ENCODE measurements at regions not wholly inside any gene's neighbourhood (a gene's known extent, or its start where the extent isn't known, plus 50 kb on each side); places are given as distances from the start of the nearest gene placed in this dataset.

DNA sequence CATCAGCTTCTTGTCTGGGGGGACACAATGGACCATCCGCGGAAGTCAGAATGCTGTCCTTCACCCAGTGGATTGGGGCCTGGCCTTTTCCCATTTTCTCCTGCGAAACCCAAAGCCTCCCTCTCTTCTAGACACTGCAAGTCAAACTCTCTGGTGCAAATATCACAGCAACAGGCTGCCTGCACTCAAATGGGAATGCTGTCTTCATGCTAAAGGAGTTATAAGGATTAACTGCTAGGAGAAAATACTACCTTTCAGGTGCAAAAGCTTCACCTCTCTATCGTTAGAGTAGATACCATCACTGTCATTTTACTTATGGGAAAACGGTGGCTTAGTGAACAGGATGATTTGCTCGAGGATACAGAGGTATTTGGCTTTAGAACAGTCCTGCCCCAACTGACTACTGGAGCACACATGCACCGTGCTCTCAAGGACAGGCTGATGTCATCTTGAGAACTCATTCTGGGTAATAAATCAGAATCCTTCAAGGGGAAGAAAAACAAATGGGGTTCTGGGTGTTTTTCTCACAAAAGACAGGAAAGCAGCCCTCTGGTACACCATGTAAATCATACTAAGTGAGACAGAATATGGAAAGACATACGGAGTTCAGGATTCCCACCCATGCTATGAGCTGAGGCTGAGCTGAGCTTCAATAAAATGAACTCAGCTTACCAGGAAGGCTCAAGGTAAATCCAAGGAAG is 100.9 kb downstream of the SAMD9 start:
- no peak for DNase-seq (ENCODE audit: low read depth in 1 of 2, low spot score in 1 of 2)

- no peak for DNase-seq (ENCODE audit: low read depth in 1 of 2, low spot score in 1 of 2)
Observed at GRCh38 chr7:93015779-93016481, 101.8 kb downstream of the SAMD9 start.

GRCh38 chr7:93015101-93015778 is 102.5 kb downstream of the SAMD9 start:
- no peak for DNase-seq (ENCODE audit: low read depth in 1 of 2, low spot score in 1 of 2)

DNA sequence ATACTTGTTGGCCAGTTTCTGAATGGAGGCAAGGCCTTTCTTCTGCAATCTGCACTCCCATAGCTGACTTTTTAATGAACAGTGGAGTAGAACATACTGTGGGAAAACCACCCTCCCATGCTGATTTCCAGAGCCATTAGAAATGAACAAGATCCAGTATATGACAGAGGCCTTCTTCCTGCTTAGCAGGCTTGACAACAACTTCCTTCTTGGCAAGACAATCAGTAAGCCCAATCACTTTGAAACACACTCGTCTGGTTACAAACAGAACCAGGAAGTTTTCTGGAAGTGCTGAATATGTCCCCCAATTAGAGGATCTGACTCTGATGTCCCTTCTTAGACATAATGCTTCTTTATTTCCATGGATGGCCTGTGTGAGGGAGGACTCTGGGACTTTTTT is 103.4 kb downstream of the SAMD9 start:
- no peak for DNase-seq (ENCODE audit: low read depth in 1 of 2, low spot score in 1 of 2)

DNA sequence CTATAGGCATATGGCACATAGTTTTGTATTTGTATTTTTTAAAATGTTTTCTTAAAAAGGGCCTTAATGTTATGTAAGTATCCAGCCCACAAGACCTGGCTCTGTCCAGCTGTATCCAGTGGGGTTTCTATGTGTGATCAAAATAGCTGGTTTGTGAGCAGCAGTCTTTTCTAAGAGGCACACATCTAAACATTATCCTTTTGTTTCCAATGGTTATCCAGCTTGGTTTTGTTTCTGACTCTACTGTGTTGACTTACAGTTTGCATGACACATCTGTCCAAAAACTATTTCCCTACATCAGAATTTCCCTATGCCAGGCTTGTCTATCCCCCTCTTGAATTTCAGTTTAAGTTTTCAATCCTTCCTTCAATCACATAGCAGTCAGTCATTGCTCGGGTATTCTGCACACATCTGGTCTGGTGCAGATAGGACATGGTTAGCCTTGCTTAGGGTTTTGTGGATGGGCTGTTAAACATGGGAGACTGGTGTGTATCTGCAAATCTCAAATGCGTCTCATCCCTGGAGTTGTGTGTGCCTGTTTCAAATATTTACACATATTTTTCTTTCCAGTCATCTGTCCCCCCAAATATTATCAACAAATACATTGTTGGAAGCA is 104.2 kb downstream of the SAMD9 start:
- no peak for DNase-seq (ENCODE audit: low read depth in 1 of 2, low spot score in 1 of 2)

DNA sequence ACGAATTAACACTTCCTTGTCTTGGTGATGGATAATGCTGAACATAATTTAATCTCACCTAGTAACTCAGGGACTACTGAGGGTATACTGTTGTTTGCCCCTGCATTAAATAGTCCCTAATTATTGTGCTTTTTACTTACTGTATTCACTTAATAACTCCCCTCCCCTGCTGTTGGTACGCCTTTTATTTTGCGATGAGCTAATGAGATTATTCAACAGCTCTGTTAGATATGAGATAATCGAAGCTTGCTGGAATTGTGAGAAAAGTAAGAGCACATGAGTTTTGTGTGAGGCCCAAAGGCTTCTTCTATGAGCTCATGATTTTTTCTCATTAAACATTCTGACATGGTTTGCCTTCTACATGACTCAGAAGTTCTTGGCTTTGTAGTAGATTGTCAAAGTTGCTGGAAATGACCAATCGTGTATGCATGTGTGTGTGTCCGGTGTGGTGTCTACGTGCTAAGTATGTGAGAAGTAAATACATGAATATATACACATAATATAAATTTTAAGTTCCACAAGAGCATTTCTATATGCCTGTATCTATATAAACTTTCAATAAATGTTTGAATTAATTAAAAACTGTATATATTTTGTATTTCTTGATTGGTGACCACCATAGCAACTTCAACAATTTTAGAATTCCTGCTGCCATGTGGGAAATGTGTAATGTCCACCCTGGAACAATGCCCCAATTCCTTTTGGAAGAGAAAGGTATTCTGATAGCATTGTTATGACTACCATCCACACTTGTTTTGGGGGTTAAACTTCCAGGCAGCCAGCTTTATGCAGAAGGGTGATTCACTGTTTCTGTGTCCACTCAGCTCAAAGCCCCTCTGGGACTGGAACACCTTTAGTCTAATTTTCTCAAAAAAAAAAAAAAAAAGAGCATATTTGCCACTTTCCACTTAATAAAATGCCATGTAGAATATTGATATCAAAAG is 106.2 kb downstream of the SAMD9 start:
- DNase-seq (ENCODE audit: low read depth in 1 of 2, low spot score in 1 of 2) = no peak

GRCh38 chr7:93008833-93009232 is 108.9 kb downstream of the SAMD9 start:
- DNase-seq (ENCODE audit: low read depth in 1 of 2, low spot score in 1 of 2) = no peak

DNA sequence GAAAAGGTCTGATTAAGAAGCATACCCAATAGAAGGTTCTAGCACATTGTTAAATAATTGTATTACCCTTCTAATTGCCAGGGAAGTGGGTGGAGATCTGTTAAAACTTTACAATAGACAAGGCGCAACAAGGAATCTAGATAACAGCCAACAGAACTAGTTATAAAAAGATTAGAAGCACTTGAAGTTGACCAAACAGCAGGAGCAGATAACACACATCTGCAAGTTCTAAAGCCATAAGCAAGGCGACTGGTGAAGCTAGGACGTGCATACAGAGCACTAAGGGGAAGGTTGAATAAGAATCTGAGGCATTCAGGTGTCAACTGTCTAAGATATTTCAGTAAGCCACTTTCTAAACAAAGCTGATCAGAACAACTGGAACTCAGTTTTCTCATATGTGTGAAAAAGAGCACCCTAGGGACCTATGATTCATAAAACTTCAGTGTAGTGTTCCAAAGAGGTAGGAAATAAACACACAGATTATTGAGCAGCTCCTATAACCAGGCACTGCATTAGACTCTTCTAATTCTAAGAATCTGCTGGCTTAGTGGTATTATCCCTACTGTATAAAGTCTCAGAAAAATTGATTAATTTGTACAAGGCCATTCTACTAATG is 111.2 kb downstream of the SAMD9 start:
- DNase-seq (ENCODE audit: low read depth in 1 of 2, low spot score in 1 of 2) = no peak

GRCh38 chr7:93004906-93005305 is 112.9 kb downstream of the SAMD9 start:
- no peak for DNase-seq (ENCODE audit: low read depth in 1 of 2, low spot score in 1 of 2)

DNA sequence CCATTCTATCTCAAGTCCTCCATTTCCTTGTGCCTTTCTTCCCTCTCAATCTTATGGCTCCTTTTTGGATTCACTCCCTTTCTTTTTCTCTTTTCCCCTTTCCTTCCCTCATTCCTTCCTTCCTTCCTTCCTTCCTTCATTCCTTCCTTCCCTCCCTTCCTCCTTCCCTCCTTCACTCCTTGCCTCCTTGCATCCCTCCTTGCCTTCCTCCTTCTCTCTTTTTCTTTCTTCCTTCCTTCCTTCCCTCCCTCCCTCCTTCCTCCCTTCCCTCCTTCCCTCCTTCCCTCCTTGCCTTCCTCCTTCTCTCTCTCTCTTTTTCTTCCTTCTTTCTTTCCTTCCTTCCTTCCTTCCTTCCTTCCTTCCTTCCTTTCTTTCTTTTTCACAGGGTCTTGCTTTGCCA is 120.1 kb downstream of the SAMD9 start:
- no peak for DNase-seq (ENCODE audit: low read depth in 1 of 2, low spot score in 1 of 2)

DNA sequence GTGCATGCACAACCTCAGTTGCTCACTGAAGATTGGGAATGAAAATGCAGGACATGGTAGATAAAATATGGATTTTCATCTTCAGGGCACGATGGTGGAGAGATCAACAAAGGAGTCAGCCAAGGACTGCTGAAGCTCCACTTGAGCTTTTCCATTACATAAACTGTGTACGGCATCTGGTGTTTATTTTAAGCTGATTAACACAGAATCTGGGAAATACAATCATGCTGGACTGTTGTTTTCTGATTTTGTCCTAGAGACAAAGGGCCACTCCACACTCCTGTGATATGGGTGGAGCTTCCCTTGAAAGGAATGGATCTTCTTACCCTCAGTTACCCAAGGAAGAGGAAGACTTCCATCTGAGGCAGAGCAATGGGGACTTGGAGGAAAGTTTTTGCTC is 120.6 kb downstream of the SAMD9 start:
- no peak for DNase-seq (ENCODE audit: low read depth in 1 of 2, low spot score in 1 of 2)

DNA sequence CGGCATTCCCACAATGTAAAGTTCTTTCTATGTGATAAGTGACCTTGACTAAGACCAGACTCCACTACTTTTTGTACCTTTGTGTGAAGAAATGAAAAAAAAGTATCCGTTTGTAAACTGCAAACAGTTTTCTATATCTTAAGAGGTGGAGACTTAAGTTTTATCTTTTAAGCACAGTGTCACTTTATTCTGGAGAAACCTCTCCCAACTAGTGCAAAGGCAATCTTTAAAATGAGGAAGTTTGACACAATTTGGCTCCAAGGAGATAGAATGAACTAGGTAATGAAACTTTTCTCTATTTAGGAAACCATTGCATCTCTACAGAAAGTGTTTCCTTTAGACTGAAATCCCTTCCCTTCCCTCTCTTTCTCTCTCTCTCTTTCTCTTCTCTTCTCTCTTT is 122.9 kb downstream of the SAMD9 start:
- no peak for DNase-seq (ENCODE audit: low read depth in 1 of 2, low spot score in 1 of 2)

DNA sequence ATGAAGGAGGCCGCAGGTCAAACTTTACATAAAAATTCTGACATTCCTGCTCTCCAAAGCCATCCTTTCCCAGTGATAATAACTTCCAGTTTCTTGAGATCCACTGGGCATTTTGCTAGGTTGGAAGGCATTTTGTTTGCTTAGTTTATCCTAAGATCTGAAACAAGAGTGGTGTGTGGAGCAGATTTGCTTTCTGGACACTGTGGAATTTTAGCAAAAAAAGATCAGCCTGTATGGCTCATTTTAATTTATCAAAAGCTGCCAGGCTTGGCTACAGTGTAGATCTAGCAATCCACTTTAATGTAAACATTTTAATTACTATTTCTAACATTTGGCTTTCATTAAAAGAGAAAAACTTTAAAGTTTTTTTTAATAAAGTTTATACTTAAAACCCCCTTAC is 124.8 kb downstream of the SAMD9 start:
- DNase-seq (ENCODE audit: low read depth in 1 of 2, low spot score in 1 of 2) = no peak

GRCh38 chr7:92992483-92992882 is 125.3 kb downstream of the SAMD9 start:
- no peak for DNase-seq (ENCODE audit: low read depth in 1 of 2, low spot score in 1 of 2)

DNA sequence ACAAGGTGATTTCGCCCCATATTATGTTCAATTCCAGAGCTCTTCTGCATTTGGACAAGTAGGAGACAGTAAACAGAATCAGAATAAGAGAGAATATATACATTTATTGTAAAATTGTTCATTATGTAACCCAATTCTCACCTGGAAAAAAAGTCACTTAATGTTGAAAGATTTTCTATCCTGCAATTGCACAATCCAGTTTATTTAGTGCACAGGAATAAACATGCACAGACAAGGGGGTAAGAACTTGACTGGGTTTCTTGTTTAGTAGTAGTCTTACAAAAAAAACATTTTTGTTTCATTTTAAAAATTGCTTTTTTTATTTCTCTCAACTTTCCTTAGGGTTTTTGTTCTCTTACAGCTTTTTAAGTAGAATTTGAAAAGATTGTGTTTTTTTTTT is 126.6 kb downstream of the SAMD9 start:
- no peak for DNase-seq (ENCODE audit: low read depth in 1 of 2, low spot score in 1 of 2)

- DNase-seq (ENCODE audit: low read depth in 1 of 2, low spot score in 1 of 2) = no peak
Observed at GRCh38 chr7:92988941-92989545, 128.7 kb downstream of the SAMD9 start.

GRCh38 chr7:92988051-92988450 is 129.7 kb downstream of the SAMD9 start:
- DNase-seq (ENCODE audit: low read depth in 1 of 2, low spot score in 1 of 2) = no peak

GRCh38 chr7:92987538-92987937 is 130.2 kb downstream of the SAMD9 start:
- DNase-seq (ENCODE audit: low read depth in 1 of 2, low spot score in 1 of 2) = no peak

GRCh38 chr7:92987095-92987494 is 130.7 kb downstream of the SAMD9 start:
- DNase-seq (ENCODE audit: low read depth in 1 of 2, low spot score in 1 of 2) = no peak

GRCh38 chr7:92982928-92983327 is 134.9 kb downstream of the SAMD9 start:
- DNase-seq (ENCODE audit: low read depth in 1 of 2, low spot score in 1 of 2) = no peak
